PFSK-1 (cell line): ENCODE measurements at regions not wholly inside any gene's neighbourhood (a gene's known extent, or its start where the extent isn't known, plus 50 kb on each side); places are given as distances from the start of the nearest gene placed in this dataset.

ENCODE experiments used
- FOXP2 ChIP-seq: optimal IDR thresholded peaks from 2 replicates; pipeline ENCODE3; 2011; ENCODE audit warnings: borderline replicate concordance, control low read depth, inconsistent platforms; ENCODE audit not compliant: insufficient read depth; ENCODE audit errors: extremely low read length, extremely low read depth
- POLR2AphosphoS5 ChIP-seq: IDR thresholded peaks from 2 replicates; pipeline ENCODE4 v1.6.1; 2012; ENCODE audit warnings: low read depth, mild to moderate bottlenecking, control low read depth, low read length, moderate library complexity
- SIN3A ChIP-seq: IDR thresholded peaks from 2 replicates; pipeline ENCODE4 v1.6.1; 2012; ENCODE audit warnings: mild to moderate bottlenecking, low read length, moderate library complexity, borderline replicate concordance; ENCODE audit not compliant: insufficient read depth
- TAF1 ChIP-seq: IDR thresholded peaks from 2 replicates; pipeline ENCODE4 v1.6.1; 2012; ENCODE audit warnings: low read length, control low read depth, borderline replicate concordance; ENCODE audit not compliant: insufficient read depth
- TF ChIP-seq, protein P1 (sequence below), 2 experiments: IDR thresholded peaks; 2 replicates each; pipeline versions ENCODE4 v1.6.1 to v1.8.0; 2011 to 2012; ENCODE audit warnings: low read depth in 2 of 2, low read length in 2 of 2, control low read depth in 1 of 2, inconsistent platforms in 1 of 2, mild to moderate bottlenecking in 1 of 2, moderate library complexity in 1 of 2; ENCODE audit not compliant: insufficient read depth in 1 of 2

DNA sequence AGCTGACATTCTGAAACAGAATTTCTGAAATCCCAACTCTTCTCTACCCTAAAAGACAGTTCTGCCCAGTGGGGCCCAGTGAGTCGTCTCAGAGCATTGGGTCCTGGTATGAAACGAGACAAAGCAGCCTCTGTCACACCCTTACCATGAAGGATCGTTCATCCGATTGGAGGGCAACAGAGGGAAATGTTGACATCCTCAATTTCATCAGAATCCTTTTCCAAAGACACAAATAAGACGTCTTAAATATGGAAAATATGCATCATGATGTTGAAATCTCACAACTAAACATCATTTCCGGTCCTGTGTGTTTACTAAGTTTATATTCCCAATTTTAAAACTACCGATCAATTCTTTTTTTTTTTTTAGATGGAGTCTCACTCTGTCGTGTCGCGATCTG is 112.1 kb upstream of the SLC45A1 start:
- TF ChIP-seq TAF1 (no peak), POLR2AphosphoS5 (no peak), FOXP2 (no peak), SIN3A (no peak)

DNA sequence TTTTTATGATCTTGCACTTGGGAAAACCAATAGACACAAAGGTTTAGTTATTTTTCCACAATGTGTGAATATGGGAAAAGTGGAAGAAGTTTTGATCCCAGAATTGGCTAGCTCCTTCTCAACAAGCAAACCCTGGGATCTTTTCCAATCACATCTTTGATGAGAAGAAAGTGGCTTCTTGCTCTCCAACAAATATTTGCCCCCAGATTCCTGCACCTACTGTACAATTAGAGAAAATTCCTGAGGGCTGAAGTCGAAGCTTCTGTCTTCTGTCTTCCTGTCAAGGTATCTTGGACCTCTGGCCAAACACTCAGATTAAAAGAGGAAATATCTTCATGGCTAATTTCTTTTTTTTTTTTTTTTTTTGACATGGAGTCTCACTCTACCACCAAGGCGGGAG is 113.1 kb upstream of the SLC45A1 start:
- no peak for TF ChIP-seq FOXP2
- no peak for TF ChIP-seq TAF1
- no peak for TF ChIP-seq POLR2AphosphoS5
- TF ChIP-seq, protein P1, sequence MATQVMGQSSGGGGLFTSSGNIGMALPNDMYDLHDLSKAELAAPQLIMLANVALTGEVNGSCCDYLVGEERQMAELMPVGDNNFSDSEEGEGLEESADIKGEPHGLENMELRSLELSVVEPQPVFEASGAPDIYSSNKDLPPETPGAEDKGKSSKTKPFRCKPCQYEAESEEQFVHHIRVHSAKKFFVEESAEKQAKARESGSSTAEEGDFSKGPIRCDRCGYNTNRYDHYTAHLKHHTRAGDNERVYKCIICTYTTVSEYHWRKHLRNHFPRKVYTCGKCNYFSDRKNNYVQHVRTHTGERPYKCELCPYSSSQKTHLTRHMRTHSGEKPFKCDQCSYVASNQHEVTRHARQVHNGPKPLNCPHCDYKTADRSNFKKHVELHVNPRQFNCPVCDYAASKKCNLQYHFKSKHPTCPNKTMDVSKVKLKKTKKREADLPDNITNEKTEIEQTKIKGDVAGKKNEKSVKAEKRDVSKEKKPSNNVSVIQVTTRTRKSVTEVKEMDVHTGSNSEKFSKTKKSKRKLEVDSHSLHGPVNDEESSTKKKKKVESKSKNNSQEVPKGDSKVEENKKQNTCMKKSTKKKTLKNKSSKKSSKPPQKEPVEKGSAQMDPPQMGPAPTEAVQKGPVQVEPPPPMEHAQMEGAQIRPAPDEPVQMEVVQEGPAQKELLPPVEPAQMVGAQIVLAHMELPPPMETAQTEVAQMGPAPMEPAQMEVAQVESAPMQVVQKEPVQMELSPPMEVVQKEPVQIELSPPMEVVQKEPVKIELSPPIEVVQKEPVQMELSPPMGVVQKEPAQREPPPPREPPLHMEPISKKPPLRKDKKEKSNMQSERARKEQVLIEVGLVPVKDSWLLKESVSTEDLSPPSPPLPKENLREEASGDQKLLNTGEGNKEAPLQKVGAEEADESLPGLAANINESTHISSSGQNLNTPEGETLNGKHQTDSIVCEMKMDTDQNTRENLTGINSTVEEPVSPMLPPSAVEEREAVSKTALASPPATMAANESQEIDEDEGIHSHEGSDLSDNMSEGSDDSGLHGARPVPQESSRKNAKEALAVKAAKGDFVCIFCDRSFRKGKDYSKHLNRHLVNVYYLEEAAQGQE (IDR thresholded peaks at IDR 0.05; ENCODE audit: insufficient read depth in 1 of 2, low read depth in 2 of 2, low read length in 2 of 2): no peak
- no peak for TF ChIP-seq SIN3A

DNA sequence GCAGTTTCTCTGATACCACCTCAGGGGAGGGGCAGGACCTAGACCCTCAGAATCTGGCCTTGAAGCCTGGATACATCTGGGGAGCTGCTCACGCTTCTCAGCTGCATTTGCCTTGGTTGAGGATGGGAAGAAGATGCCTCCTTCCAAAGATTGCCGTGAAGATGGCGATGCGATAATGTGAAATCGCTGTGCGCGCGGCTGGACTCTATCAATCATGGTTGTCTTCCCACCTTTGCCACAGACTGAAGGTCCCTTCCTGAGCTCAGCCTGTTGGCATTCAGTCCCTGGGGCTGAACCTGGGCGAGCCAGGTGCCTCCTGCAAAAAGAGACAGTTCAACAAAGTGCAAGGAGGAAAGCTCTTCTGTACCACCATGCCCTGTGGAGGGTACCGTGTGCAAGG is 114.4 kb upstream of the SLC45A1 start:
- TF ChIP-seq FOXP2 (no peak), SIN3A (no peak), POLR2AphosphoS5 (no peak), TAF1 (no peak)
- TF ChIP-seq, protein P1 (IDR thresholded peaks at IDR 0.05; ENCODE audit: insufficient read depth in 1 of 2, low read depth in 2 of 2, low read length in 2 of 2): no peak

DNA sequence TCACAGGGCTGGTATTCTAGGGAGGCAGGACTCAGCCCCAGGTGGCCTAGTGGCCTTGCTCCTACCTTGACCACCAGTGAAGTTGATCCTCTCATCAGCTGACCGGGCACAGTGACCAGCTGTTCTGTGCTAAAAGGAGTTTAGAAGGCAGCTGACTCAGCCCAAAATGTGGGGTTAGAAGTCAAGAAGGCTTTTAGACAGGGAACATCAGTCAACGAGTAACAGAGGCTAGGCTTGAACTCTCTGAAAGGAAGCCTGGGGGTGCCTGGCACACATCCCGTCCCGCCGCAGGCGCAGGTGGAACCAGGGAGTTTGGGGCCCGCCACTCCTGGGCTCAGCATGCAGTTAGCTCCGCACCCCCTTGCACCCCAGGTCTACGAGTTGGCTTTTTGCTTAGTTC is 114.9 kb upstream of the SLC45A1 start:
- TF ChIP-seq, protein P1 (IDR thresholded peaks at IDR 0.05; ENCODE audit: insufficient read depth in 1 of 2, low read depth in 2 of 2, low read length in 2 of 2): no peak
- TF ChIP-seq POLR2AphosphoS5: no peak
- no peak for TF ChIP-seq SIN3A
- TF ChIP-seq TAF1: no peak
- no peak for TF ChIP-seq FOXP2

DNA sequence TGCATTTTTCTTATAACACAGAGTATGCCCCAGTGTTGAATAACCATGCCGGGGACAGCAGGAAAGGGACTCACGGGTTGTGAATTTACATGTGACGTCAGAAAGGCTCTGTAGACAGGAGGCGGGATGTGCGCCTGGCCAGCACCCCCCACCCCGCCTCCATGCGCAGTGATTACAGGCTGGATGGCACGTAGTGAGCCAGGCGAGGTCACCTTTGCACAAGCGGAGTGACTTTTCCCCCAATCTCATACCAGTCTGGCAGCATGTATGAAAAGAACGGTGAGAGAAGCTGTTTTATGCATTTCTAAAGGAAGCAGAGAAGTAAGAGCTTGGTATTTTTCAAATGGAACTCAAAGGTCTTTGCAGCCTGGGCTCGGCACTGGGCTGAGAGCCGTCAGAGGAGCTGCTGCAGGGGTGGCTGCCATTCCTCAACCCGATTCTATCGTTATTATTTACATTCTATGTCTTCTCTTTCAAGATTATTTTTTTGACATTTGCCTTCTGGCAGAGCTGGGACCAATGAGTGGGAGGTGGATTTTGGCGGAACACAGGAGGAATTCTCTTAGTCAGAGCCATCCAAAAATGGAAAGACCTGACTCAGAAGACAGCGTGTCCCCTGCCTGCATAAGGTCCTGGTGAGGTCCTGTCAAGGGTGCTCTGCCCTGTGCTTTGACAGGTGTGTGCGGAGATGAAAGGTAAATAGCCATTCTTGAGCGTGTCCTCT is 115.6 kb upstream of the SLC45A1 start:
- TF ChIP-seq POLR2AphosphoS5 (no peak), FOXP2 (peak; percentile 47)

DNA sequence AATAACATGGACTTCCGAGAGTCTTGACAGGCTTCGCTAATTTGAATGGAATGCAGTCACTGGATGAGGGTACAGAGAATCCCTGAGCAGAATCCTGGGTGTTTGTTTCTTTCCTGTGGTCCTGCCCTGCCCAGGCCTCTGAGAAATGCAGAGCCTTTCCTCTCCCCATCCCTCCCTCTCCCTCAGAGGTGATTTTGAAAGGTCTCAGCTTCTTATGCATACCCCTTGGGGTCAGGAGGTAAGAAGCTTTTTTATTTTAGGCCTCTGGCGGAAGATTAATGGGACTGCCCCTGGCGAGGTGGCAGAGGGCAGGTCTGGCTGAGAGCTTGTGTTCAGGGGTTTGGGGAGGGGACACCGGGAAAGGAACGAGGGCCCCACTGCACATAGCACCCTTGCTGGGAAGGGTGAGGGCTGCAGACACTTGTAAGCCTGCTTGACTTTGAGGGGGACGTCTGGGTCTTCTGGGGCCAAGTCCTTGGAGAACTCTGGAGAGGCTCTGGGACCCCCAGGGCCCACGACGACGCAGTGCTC is 116.5 kb upstream of the SLC45A1 start:
- TF ChIP-seq POLR2AphosphoS5: no peak
- TF ChIP-seq, protein P1 (IDR thresholded peaks at IDR 0.05; ENCODE audit: insufficient read depth in 1 of 2, low read depth in 2 of 2, low read length in 2 of 2): no peak
- no peak for TF ChIP-seq FOXP2
